A549 (cell line): ENCODE measurements at regions not wholly inside any gene's neighbourhood (a gene's known extent, or its start where the extent isn't known, plus 50 kb on each side); places are given as distances from the start of the nearest gene placed in this dataset.

Experiments used
- ATAC-seq, 2 experiments: fragments of 200-7000 bp in 1 of 2; fragments of >200 bp in 1 of 2; cut with Nextera tagmentation in 1 of 2; cut with Tn5 transposase in 1 of 2; 3 replicates each; pipeline versions ENCODE4 v1.8.0 to v1.9.1; 2018 to 2020; ENCODE audit warnings: mild to moderate bottlenecking in 1 of 2, moderate library complexity in 1 of 2
- CTCF ChIA-PET: fragments of 300-600 bp; sonication (Branson Sonifier 250); formaldehyde crosslinking; extraction: SDS; loops from one replicate; lab custom pipeline; 2021; ENCODE audit warnings: antibody characterized with exemption, inconsistent platforms; lab: Yijun Ruan, JAX
- POLR2A ChIA-PET: fragments of 350-600 bp; formaldehyde crosslinking; extraction: SDS; loops from one replicate; lab custom pipeline; 2021; ENCODE audit warnings: antibody characterized with exemption, inconsistent platforms; lab: Yijun Ruan, JAX
- DNase-seq, 2 experiments: peaks; one replicate each; pipeline versions ENCODE4 v3.0.0 to v3.0.0-alpha.2; 2011 to 2016; ENCODE audit warnings: low read depth in 1 of 2, low spot score in 1 of 2
- FAIRE-seq: peaks from 2 replicates; lab custom pipeline; 2011; peaks lifted over from hg19 to GRCh38; lab: Jason Lieb, UNC
- H3K27ac ChIP-seq, 2 experiments: fragments of >200 bp; sonication (Bioruptor Twin); formaldehyde crosslinking; 3 replicates each; pipeline ENCODE4 v1.5.1; 2016 to 2017
- H3K4me1 ChIP-seq: fragments of >200 bp; sonication (Bioruptor Twin); formaldehyde crosslinking; 3 replicates; pipeline ENCODE4 v1.6.1; 2016
- H3K4me2 ChIP-seq: fragments of >200 bp; sonication (Bioruptor Twin); formaldehyde crosslinking; 3 replicates; pipeline ENCODE4 v1.6.1; 2016
- H3K4me3 ChIP-seq: fragments of >200 bp; sonication (Bioruptor Twin); formaldehyde crosslinking; 3 replicates; pipeline ENCODE4 v1.5.1; 2016
- H3K9me3 ChIP-seq: fragments of >200 bp; sonication (Bioruptor Twin); formaldehyde crosslinking; 3 replicates; pipeline ENCODE4 v1.6.1; 2016
- CEBPB ChIP-seq, 2 experiments: fragments of >200 bp in 1 of 2; sonication (Bioruptor Twin) in 1 of 2; formaldehyde crosslinking in 1 of 2; IDR thresholded peaks; 2 replicates each; pipeline ENCODE4 v1.6.1; 2012 to 2016
- CHD4 ChIP-seq: fragments of 200-600 bp; sonication (generic); IDR thresholded peaks from 2 replicates; pipeline ENCODE4 v1.6.1; 2016; ENCODE audit warnings: antibody characterized with exemption, mild to moderate bottlenecking, borderline replicate concordance
- EHMT2 ChIP-seq: fragments of 200-600 bp; sonication (generic); IDR thresholded peaks from 2 replicates; pipeline ENCODE4 v1.6.1; 2016; ENCODE audit warnings: antibody characterized with exemption, low read depth, mild to moderate bottlenecking, moderate library complexity
- EP300 ChIP-seq, 2 experiments: fragments of >200 bp; sonication (Bioruptor Twin); formaldehyde crosslinking; IDR thresholded peaks; 2 replicates in 1 of 2; 3 replicates in 1 of 2; pipeline ENCODE4 v1.6.1; 2016 to 2017
- ESRRA ChIP-seq: fragments of 150-350 bp; IDR thresholded peaks from 2 replicates; pipeline ENCODE4 v1.6.1; 2014; ENCODE audit warnings: mild to moderate bottlenecking, low read length, borderline replicate concordance
- FOSB ChIP-seq: fragments of 250-450 bp; sonication (Bioruptor Pico); IDR thresholded peaks from 2 replicates; pipeline ENCODE4 v1.5.0; 2020; ENCODE audit warnings: mild to moderate bottlenecking, moderate library complexity
- FOSL2 ChIP-seq, 2 experiments: fragments of 450-650 bp in 1 of 2; fragments of >200 bp in 1 of 2; sonication (Bioruptor Twin) in 1 of 2; formaldehyde crosslinking; IDR thresholded peaks; 2 replicates each; pipeline versions ENCODE4 v1.5.0 to v1.6.1; 2016 to 2020; ENCODE audit warnings: mild to moderate bottlenecking in 1 of 2, moderate library complexity in 1 of 2
- GATA3 ChIP-seq: IDR thresholded peaks from 2 replicates; pipeline ENCODE4 v1.6.1; 2012; ENCODE audit warnings: borderline replicate concordance
- HDAC2 ChIP-seq: fragments of 200-600 bp; sonication (generic); IDR thresholded peaks from 2 replicates; pipeline ENCODE4 v1.6.1; 2016
- HOXB13 ChIP-seq: fragments of 250-450 bp; sonication (Bioruptor Pico); IDR thresholded peaks from 2 replicates; pipeline ENCODE4 v1.5.0; 2020; ENCODE audit warnings: low read depth, mild to moderate bottlenecking, moderate library complexity
- HOXB5 ChIP-seq: fragments of 250-450 bp; sonication (Bioruptor Pico); IDR thresholded peaks from 2 replicates; pipeline ENCODE4 v1.5.0; 2020; ENCODE audit warnings: mild to moderate bottlenecking, moderate library complexity
- JUN ChIP-seq, 2 experiments: fragments of >200 bp; sonication (Bioruptor Twin); formaldehyde crosslinking; IDR thresholded peaks; 2 replicates in 1 of 2; 3 replicates in 1 of 2; pipeline ENCODE4 v1.6.1; 2016 to 2017
- JUNB ChIP-seq: fragments of >200 bp; sonication (Bioruptor Twin); formaldehyde crosslinking; IDR thresholded peaks from 2 replicates; pipeline ENCODE4 v1.6.1; 2016
- KDM1A ChIP-seq: fragments of 200-600 bp; sonication (generic); IDR thresholded peaks from 2 replicates; pipeline ENCODE4 v1.6.1; 2016; ENCODE audit warnings: low read depth, mild to moderate bottlenecking
- MAZ ChIP-seq: fragments of 150-350 bp; IDR thresholded peaks from 2 replicates; pipeline ENCODE4 v1.6.1; 2014; ENCODE audit warnings: antibody characterized with exemption, low read depth, low read length, borderline replicate concordance
- MYC ChIP-seq: IDR thresholded peaks from 2 replicates; pipeline ENCODE4 v1.6.1; 2012; ENCODE audit warnings: mild to moderate bottlenecking, inconsistent platforms, low read length, improper control_type of control experiment, borderline replicate concordance
- NFE2L2 ChIP-seq: fragments of 150-350 bp; conservative IDR thresholded peaks from 2 replicates; pipeline ENCODE4 v1.6.1; 2014; ENCODE audit warnings: low read length
- NPAS2 ChIP-seq: fragments of 250-450 bp; sonication (Bioruptor Pico); IDR thresholded peaks from 2 replicates; pipeline ENCODE4 v1.8.0; 2022; ENCODE audit warnings: mild to moderate bottlenecking, moderate library complexity, borderline replicate concordance
- POLR2A ChIP-seq: IDR thresholded peaks from 2 replicates; pipeline ENCODE4 v1.6.1; 2012; ENCODE audit warnings: mild to moderate bottlenecking, low read length
- RNF2 ChIP-seq: fragments of 200-600 bp; sonication (generic); IDR thresholded peaks from 2 replicates; pipeline ENCODE4 v1.6.1; 2016; ENCODE audit warnings: low read depth, mild to moderate bottlenecking, antibody characterized with exemption, moderate library complexity, borderline replicate concordance
- SMC3 ChIP-seq: fragments of >200 bp; sonication (Bioruptor Twin); formaldehyde crosslinking; IDR thresholded peaks from 3 replicates; pipeline ENCODE4 v1.6.1; 2018; ENCODE audit warnings: inconsistent platforms
- USF2 ChIP-seq: fragments of 450-650 bp; IDR thresholded peaks from 2 replicates; pipeline ENCODE4 v1.6.1; 2014; ENCODE audit warnings: antibody characterized with exemption
- ZNF302 ChIP-seq: fragments of 250-450 bp; sonication (Bioruptor Pico); IDR thresholded peaks from 2 replicates; pipeline ENCODE4 v1.9.0; 2021; ENCODE audit warnings: inconsistent platforms, mild to moderate bottlenecking, moderate library complexity
- ZSCAN20 ChIP-seq: fragments of 250-450 bp; sonication (Bioruptor Pico); IDR thresholded peaks from 2 replicates; pipeline ENCODE4 v1.8.0; 2022; ENCODE audit warnings: mild to moderate bottlenecking, moderate library complexity
- WGBS: methylation state at CpG from one replicate; pipeline ENCODE4 v1.1.6; 2017; ENCODE audit errors: missing lambda C conversion rate; 5-methylcytosine and 5-hydroxymethylcytosine counted together
- TF ChIP-seq, protein P1 (sequence below): fragments of 150-350 bp; IDR thresholded peaks from 2 replicates; pipeline ENCODE4 v1.6.1; 2014; ENCODE audit warnings: low read depth, mild to moderate bottlenecking, low read length

DNA sequence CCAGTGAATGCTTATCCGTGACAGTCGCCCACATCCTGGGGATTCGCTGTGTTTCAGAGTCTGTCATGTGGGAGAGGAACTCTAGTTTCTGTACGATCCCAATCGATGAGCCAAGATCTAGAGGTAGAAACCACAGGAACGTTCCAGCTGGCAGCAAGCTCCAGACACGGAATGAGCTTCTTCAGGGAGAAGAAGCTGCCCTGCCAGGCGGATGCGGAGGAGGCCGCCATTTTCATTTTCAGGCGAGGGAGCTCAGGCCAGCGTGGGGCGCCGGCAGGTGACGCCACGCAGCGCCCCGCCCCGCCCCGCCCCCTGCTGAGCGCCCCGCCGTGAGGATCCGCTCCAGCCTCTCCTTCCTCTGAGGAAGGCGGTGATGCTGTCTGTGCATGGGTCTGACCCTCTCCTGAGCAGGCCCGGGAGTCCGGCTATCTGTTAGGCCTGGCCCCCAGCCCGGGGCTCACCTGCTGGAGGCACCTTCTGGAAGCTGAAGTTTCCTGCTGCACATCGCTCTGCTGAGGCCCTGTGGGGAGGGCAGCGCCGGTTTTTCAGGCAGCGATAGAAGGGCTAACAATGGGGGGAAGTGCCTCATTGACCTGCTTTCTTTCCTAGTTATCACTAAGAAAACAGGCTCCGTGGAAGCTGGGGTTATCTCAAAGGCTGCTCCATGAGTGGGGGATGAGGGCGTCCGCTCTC, 147.5 kb downstream of the ERMARD start:
- Histone ChIP-seq H3K4me2 (no peak overlapping the region), H3K9me3 (no peaks in the 10 kb centered on the region), H3K4me3 (no peak overlapping the region), H3K4me1 (no peaks in the 10 kb centered on the region), H3K27ac (no peak overlapping the region)
- CTCF ChIA-PET: no interaction called here
- ATAC-seq: no peak
- DNase-seq: no peak
- 83% methylated on average over 16 of the region's 35 CpGs for WGBS
- POLR2A ChIA-PET: no interaction called here
- no peak for TF ChIP-seq EHMT2
- no peak for FAIRE-seq

DNA sequence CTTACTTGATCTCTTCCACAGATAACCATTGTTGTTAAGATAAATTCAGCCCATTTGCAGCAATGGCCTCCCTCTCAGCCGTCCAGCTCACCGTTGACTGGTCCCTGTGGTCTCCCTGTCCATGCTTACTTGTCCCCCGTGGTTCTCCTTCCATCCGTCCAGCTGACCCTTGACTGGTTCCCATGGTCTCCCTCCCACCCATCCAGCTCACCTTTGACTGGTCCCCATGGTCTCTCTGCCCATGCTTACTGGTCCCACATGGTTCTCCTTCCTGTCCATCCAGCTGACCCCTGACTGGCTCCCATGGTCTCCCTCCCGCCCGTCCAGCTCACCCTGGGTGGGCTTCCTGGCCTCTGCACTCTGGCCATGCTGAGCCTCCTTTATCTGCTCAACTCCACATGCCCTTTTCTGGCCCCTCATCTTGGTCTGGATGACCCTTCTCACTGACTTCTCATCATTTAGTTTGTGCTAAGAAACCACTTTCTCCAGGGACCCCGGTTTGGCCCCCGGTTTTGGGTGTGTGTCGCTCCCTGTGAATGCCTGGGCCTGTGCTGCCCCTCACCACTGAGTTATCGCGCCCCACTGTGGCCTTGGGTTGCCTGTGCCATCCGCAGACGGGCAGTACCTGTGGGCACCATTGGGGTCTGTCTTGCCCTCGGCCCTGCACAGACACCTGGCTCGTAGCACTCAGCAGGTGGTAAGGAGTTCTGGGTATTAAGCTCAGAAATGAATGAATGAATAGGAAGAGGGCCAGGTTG, 146.4 kb downstream of the ERMARD start:
- 44% methylated on average over 8 of the region's 15 CpGs for whole genome bisulfite sequencing
- FAIRE-seq: no peak

GRCh38 chr6:169896826-169897456, 145.5 kb downstream of the ERMARD start:
- WGBS: 49% methylated on average over 8 of the region's 17 CpGs
- no peak overlapping the region for H3K27ac ChIP-seq
- H3K4me3 ChIP-seq: no peak overlapping the region
- no peaks in the 10 kb centered on the region for H3K4me1 ChIP-seq
- no peak overlapping the region for H3K4me2 ChIP-seq
- no peak for ATAC-seq
- no peak for FAIRE-seq
- ChIA-PET CTCF (no interaction called here), POLR2A (no interaction called here)
- no peak for DNase-seq
- no peak for TF ChIP-seq NPAS2 (CRISPR knock-in tag)
- no peak for TF ChIP-seq MAZ
- no peak for TF ChIP-seq SMC3
- no peak for TF ChIP-seq FOSL2 (IDR thresholded peaks at IDR 0.05)
- no peak for TF ChIP-seq FOSL2 (CRISPR knock-in tag; IDR thresholded peaks at IDR 0.05)
- TF ChIP-seq EP300 (IDR thresholded peaks at IDR 0.05): no peak
- TF ChIP-seq FOSB (CRISPR knock-in tag): no peak
- TF ChIP-seq EHMT2: no peak
- no peak for TF ChIP-seq NFE2L2
- no peak for TF ChIP-seq HDAC2
- TF ChIP-seq, protein P1, sequence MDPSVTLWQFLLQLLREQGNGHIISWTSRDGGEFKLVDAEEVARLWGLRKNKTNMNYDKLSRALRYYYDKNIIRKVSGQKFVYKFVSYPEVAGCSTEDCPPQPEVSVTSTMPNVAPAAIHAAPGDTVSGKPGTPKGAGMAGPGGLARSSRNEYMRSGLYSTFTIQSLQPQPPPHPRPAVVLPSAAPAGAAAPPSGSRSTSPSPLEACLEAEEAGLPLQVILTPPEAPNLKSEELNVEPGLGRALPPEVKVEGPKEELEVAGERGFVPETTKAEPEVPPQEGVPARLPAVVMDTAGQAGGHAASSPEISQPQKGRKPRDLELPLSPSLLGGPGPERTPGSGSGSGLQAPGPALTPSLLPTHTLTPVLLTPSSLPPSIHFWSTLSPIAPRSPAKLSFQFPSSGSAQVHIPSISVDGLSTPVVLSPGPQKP: no peak
- no peak for TF ChIP-seq HOXB5
- no peak for TF ChIP-seq JUNB
- TF ChIP-seq MYC: no peak
- no peak for TF ChIP-seq ESRRA
- TF ChIP-seq HOXB13 (CRISPR knock-in tag): no peak
- H3K9me3 ChIP-seq: no peaks in the 10 kb centered on the region

More for the DNA sequence above, 146.4 kb downstream of the ERMARD start:
- H3K4me3 ChIP-seq: no peak overlapping the region
- no peaks in the 10 kb centered on the region for H3K4me1 ChIP-seq
- no peak for DNase-seq
- ChIA-PET POLR2A (no interaction called here), CTCF (no interaction called here)
- no peaks in the 10 kb centered on the region for H3K9me3 ChIP-seq
- H3K4me2 ChIP-seq: no peak overlapping the region
- no peak overlapping the region for H3K27ac ChIP-seq
- TF ChIP-seq NFE2L2 (no peak), ESRRA (no peak), JUNB (no peak), RNF2 (no peak), USF2 (no peak), CEBPB (IDR thresholded peaks at IDR 0.05) (no peak), ZSCAN20 (no peak), POLR2A (no peak), KDM1A (no peak), GATA3 (no peak), ZNF302 (CRISPR knock-in tag) (no peak), CHD4 (no peak), JUN (IDR thresholded peaks at IDR 0.05) (no peak), EP300 (IDR thresholded peaks at IDR 0.05) (no peak)
- TF ChIP-seq, protein P1: no peak
- ATAC-seq: no peak
